Osteoblast (primary cell): ENCODE measurements at regions not wholly inside any gene's neighbourhood (a gene's known extent, or its start where the extent isn't known, plus 50 kb on each side); places are given as distances from the start of the nearest gene placed in this dataset.

ENCODE experiments used
- DNase-seq: peaks from one replicate; pipeline ENCODE4 v3.0.0; 2011; ENCODE audit warnings: low spot score, mixed read lengths; ENCODE audit not compliant: insufficient read length; ENCODE audit errors: missing footprints
- H2AFZ ChIP-seq: 2 replicates; pipeline ENCODE4 v1.6.0; 2011; ENCODE audit warnings: mild to moderate bottlenecking, low read length
- H3K27ac ChIP-seq: 2 replicates; pipeline ENCODE4 v1.5.1; 2011; ENCODE audit warnings: mild to moderate bottlenecking, low read depth, low read length, moderate library complexity
- H3K27me3 ChIP-seq: 2 replicates; pipeline ENCODE4 v1.6.0; 2012; ENCODE audit warnings: mild to moderate bottlenecking, control low read depth, inconsistent platforms, low read length, moderate library complexity; ENCODE audit not compliant: insufficient read depth
- H3K36me3 ChIP-seq: 2 replicates; pipeline ENCODE4 v1.5.1; 2011; ENCODE audit warnings: mild to moderate bottlenecking, low read length, control low read depth, moderate library complexity; ENCODE audit not compliant: insufficient read depth
- H3K4me1 ChIP-seq: 2 replicates; pipeline ENCODE4 v1.5.1; 2011; ENCODE audit warnings: mild to moderate bottlenecking, low read length, control low read depth, moderate library complexity; ENCODE audit not compliant: insufficient read depth
- H3K4me2 ChIP-seq: 2 replicates; pipeline ENCODE4 v1.6.0; 2011; ENCODE audit warnings: mild to moderate bottlenecking, low read length; ENCODE audit not compliant: insufficient read depth
- H3K4me3 ChIP-seq: fragments of 200-600 bp; sonication (generic); 3 replicates; pipeline ENCODE4 v1.5.1; 2012; ENCODE audit warnings: mild to moderate bottlenecking, low read length, inconsistent platforms; ENCODE audit not compliant: insufficient read depth
- H3K79me2 ChIP-seq: 2 replicates; pipeline ENCODE4 v1.6.0; 2012; ENCODE audit warnings: mild to moderate bottlenecking, low read length, control low read depth, inconsistent platforms; ENCODE audit not compliant: insufficient read depth
- H3K9me3 ChIP-seq: 2 replicates; pipeline ENCODE4 v1.5.1; 2011; ENCODE audit warnings: low read depth, low read length, control low read depth
- H4K20me1 ChIP-seq: 2 replicates; pipeline ENCODE4 v1.6.0; 2012; ENCODE audit warnings: mild to moderate bottlenecking, low read length, control low read depth; ENCODE audit not compliant: insufficient read depth
- CTCF ChIP-seq: IDR thresholded peaks from 2 replicates; pipeline ENCODE4 v1.5.1; 2011; ENCODE audit warnings: mild to moderate bottlenecking, low read depth, low read length, moderate library complexity; ENCODE audit errors: extremely low read depth

GRCh38 chr10:108753326-108753725, 1170.0 kb downstream of the XPNPEP1 start:
- Histone ChIP-seq H3K79me2 (no peaks in the 10 kb centered on the region), H3K4me3 (no peak overlapping the region), H3K4me1 (no peaks in the 10 kb centered on the region), H3K27me3 (no peaks in the 10 kb centered on the region), H2AFZ (no peak overlapping the region), H3K27ac (no peak overlapping the region), H3K36me3 (no peaks in the 10 kb centered on the region), H4K20me1 (no peaks in the 10 kb centered on the region), H3K9me3 (peaks cover 3% of the 10 kb centered on the region), H3K4me2 (no peak overlapping the region)
- TF ChIP-seq CTCF, result no peak
- no peak for DNase-seq

- H4K20me1 ChIP-seq, result no peaks in the 10 kb centered on the region
- no peak for TF ChIP-seq CTCF
- no peaks in the 10 kb centered on the region for H3K79me2 ChIP-seq
- H3K4me1 ChIP-seq, result no peaks in the 10 kb centered on the region
- no peaks in the 10 kb centered on the region for H3K27me3 ChIP-seq
- H3K9me3 ChIP-seq, result peaks cover 3% of the 10 kb centered on the region
- no peak overlapping the region for H3K27ac ChIP-seq
- H3K4me3 ChIP-seq, result no peak overlapping the region
- no peak for DNase-seq
- no peaks in the 10 kb centered on the region for H3K36me3 ChIP-seq
- no peak overlapping the region for H3K4me2 ChIP-seq
- no peak overlapping the region for H2AFZ ChIP-seq
These were observed 1174.3 kb downstream of the XPNPEP1 start for GRCh38 chr10:108749042-108749441.

GRCh38 chr10:108736111-108736510, 1187.2 kb downstream of the XPNPEP1 start:
- no peak overlapping the region for H3K27ac ChIP-seq
- no peaks in the 10 kb centered on the region for H3K9me3 ChIP-seq
- H3K36me3 ChIP-seq, result no peaks in the 10 kb centered on the region
- DNase-seq, result no peak
- H3K4me2 ChIP-seq, result no peak overlapping the region
- H3K4me1 ChIP-seq, result no peaks in the 10 kb centered on the region
- H3K27me3 ChIP-seq, result no peaks in the 10 kb centered on the region
- TF ChIP-seq CTCF, result no peak
- no peak overlapping the region for H3K4me3 ChIP-seq
- H4K20me1 ChIP-seq, result no peaks in the 10 kb centered on the region
- H2AFZ ChIP-seq, result no peak overlapping the region
- no peaks in the 10 kb centered on the region for H3K79me2 ChIP-seq

GRCh38 chr10:108735380-108735779, 1187.9 kb downstream of the XPNPEP1 start:
- no peak for DNase-seq
- H3K9me3 ChIP-seq, result no peaks in the 10 kb centered on the region
- H3K79me2 ChIP-seq, result no peaks in the 10 kb centered on the region
- TF ChIP-seq CTCF, result no peak
- no peaks in the 10 kb centered on the region for H3K27me3 ChIP-seq
- H3K4me1 ChIP-seq, result no peaks in the 10 kb centered on the region
- H3K27ac ChIP-seq, result no peak overlapping the region
- H2AFZ ChIP-seq, result no peak overlapping the region
- H3K36me3 ChIP-seq, result no peaks in the 10 kb centered on the region
- no peak overlapping the region for H3K4me3 ChIP-seq
- H4K20me1 ChIP-seq, result no peaks in the 10 kb centered on the region
- no peak overlapping the region for H3K4me2 ChIP-seq
